ENCODE measurements at regions not wholly inside any gene's neighbourhood (a gene's known extent, or its start where the extent isn't known, plus 50 kb on each side); places are given as distances from the start of the nearest gene placed in this dataset.

DNA sequence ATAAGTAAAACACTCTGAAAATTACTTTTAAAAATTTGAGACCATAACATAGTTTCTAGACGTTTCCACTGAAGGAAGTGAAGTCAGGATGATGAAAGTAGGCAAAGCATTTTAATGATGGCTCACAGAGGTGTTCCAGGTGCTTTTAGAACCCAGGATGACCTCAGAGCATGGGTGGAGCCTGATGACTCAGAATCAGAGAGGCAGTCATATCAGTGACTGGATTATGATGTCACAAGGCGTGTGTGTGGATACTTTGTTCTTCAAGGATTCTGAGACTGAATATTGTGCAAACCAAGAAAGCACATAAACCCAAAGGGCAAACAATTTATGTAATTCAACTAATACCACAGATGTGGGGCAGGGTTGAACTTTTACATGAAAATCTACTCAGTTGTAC lies 200.2 kb upstream of the FOXN2 start:
- peak overlapping the region; percentile 61 for H2AFZ ChIP-seq (ENCODE audit: low read depth, low read length)
- H3K4me2 ChIP-seq (ENCODE audit: insufficient read depth, low read length), result no peak overlapping the region; the same call in 1 of the 2 replicates
- DNase-seq (ENCODE audit: extremely low read depth in 1 of 4, low spot score in 3 of 4), result peak; percentile 66 to 79 (median 69)
- H3K4me1 ChIP-seq (replicated peaks in 1 of 2; ENCODE audit: control insufficient read depth in 2 of 2, insufficient read depth in 2 of 2, low read length in 2 of 2), result peaks cover 23 to 24% of the 10 kb centered on the region in 2 experiments; a peak in 4 of 5 replicates
- WGBS (ENCODE audit: insufficient coverage, low coverage, missing lambda C conversion rate), result 7% methylated on average over 2 of the region's 2 CpGs
- peak; percentile 71 for FAIRE-seq
- CTCF ChIA-PET (ENCODE audit: low intra/inter-chr PET ratio), result interaction anchor here (0.6 to 0.9 kb wide), 2 partner anchors 306 to 671 kb away, joined by 3 read pairs; no protein-coding TSS in a partner anchor
- POLR2A ChIA-PET, result interaction anchor here (0.6 to 1.2 kb wide), 2 partner anchors 9 to 95 kb away, joined by 3 read pairs; no protein-coding TSS in a partner anchor
- no peaks in the 10 kb centered on the region for H3K36me3 ChIP-seq (ENCODE audit: control insufficient read depth, insufficient read depth, low read length)
- BruUV-seq (replicated peaks), result no TSS peak
- H3K27ac ChIP-seq (ENCODE audit: extremely low read depth, low read depth, low read length), result no peak overlapping the region; the same call in 2 of the 3 replicates
- peak; percentile 45 for ATAC-seq
- H3K4me3 ChIP-seq, result no peak overlapping the region
- H3K9me1 ChIP-seq (ENCODE audit: control insufficient read depth, insufficient read depth, low read length), result no peaks in the 10 kb centered on the region
- H3K79me2 ChIP-seq (ENCODE audit: control insufficient read depth, insufficient read depth, low read length), result no peaks in the 10 kb centered on the region
- H4K20me1 ChIP-seq (replicated peaks; ENCODE audit: control insufficient read depth, insufficient read depth, low read length), result no peaks in the 10 kb centered on the region
- 0 out of 4 replicates have a peak overlapping the region, but pooled peaks of 1 of the 2 experiments have one; percentile 5 for H3K9ac ChIP-seq (ENCODE audit: insufficient read depth in 1 of 2, low read depth in 2 of 2, low read length in 2 of 2)
- in situ Hi-C loops (cut with MboI) (no loop called here), intact Hi-C loops (cut with micrococcal nuclease) (no loop called here)
- H3K9me3 ChIP-seq (replicated peaks; ENCODE audit: control insufficient read depth, insufficient read depth, low read depth, low read length), result no peaks in the 10 kb centered on the region
- no peaks in the 10 kb centered on the region for H3K27me3 ChIP-seq (ENCODE audit: control insufficient read depth in 2 of 2, insufficient read depth in 2 of 2, low read length in 2 of 2)
- TF ChIP-seq ZNF512 (tag; IDR thresholded peaks at IDR 0.05) (no peak), TFAP4 (CRISPR knock-in tag; IDR thresholded peaks at IDR 0.05; ENCODE audit: borderline replicate concordance) (no peak), FOS (IDR thresholded peaks at IDR 0.05; ENCODE audit: extremely low read depth, insufficient read length) (peak; percentile 16), ZNF592 (IDR thresholded peaks at IDR 0.05) (peak; percentile 60; the same call in 1 of the 2 replicates), ZC3H4 (CRISPR knock-in tag; IDR thresholded peaks at IDR 0.05; ENCODE audit: borderline replicate concordance) (no peak), HNRNPUL1 (IDR thresholded peaks at IDR 0.05; ENCODE audit: low read length) (no peak), KLF10 (CRISPR knock-in tag; IDR thresholded peaks at IDR 0.05) (no peak)
- TF ChIP-seq, protein P1, sequence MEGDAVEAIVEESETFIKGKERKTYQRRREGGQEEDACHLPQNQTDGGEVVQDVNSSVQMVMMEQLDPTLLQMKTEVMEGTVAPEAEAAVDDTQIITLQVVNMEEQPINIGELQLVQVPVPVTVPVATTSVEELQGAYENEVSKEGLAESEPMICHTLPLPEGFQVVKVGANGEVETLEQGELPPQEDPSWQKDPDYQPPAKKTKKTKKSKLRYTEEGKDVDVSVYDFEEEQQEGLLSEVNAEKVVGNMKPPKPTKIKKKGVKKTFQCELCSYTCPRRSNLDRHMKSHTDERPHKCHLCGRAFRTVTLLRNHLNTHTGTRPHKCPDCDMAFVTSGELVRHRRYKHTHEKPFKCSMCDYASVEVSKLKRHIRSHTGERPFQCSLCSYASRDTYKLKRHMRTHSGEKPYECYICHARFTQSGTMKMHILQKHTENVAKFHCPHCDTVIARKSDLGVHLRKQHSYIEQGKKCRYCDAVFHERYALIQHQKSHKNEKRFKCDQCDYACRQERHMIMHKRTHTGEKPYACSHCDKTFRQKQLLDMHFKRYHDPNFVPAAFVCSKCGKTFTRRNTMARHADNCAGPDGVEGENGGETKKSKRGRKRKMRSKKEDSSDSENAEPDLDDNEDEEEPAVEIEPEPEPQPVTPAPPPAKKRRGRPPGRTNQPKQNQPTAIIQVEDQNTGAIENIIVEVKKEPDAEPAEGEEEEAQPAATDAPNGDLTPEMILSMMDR (IDR thresholded peaks at IDR 0.05 in 2 of 3, conservative IDR thresholded peaks at IDR 0.05 in 1 of 3; ENCODE audit: insufficient read depth in 2 of 3, low read depth in 1 of 3, low read length in 3 of 3), result no peak
- TF ChIP-seq, protein P2, sequence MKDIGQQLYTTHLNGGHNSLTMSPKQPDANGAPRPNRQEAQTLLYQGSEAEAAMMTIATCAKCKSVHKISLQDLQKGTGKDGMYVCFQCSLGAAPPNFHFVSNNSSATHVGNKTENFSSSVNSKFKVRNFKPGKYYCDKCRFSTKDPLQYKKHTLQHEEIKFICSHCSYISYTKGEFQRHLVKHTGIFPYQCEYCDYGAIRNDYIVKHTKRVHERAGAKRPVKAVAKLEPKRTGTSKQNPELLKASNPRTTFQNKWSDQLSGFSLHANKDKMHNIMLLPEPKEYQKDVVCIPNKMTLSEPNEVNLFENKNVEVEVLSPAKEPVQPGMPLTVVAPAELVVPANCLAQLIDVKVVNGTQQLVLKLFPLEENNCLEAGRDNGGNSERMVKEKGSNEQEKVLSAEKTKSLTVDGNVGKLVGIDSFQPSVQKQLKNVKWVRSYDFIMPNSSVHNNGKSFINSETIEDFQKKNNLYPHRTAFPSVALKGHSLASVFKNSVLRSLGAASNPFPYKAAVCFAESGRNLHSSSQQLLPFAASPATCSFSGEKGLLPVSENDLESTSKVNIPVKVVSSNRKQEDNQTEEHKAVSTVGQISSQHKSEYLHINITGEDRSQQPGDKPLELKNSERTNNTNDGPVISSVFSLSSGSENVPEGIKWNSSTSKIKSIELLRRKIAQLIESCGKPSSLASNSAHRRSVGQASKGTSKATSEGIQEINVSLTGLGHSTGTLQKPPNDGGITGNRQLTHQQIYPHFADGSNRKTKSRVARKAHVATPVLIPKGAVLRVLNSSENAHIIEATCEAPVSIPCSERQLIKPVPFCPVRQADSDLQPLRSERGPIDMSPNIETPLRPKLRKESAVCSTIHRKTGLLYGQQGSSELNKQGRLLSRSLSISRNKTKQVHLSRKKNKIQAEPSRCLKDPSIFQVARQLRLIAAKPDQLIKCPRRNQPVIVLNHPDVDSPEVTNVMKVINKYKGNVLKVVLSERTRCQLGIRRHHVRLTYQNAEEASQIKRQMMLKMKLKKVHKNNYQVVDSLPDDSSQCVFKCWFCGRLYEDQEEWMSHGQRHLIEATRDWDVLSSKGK (CRISPR knock-in tag; IDR thresholded peaks at IDR 0.05), result no peak

All from K562 (cell line).